HCT116 (cell line): ENCODE measurements at regions not wholly inside any gene's neighbourhood (a gene's known extent, or its start where the extent isn't known, plus 50 kb on each side); places are given as distances from the start of the nearest gene placed in this dataset.

Experiments used
- ATAC-seq: fragments of 200-7000 bp; cut with Tn5 transposase; 2 replicates; pipeline ENCODE4 v1.9.1; 2020; ENCODE audit warnings: mild to moderate bottlenecking, moderate library complexity
- BruUV-seq: library from RNA; stranded (reverse); fragments of 400-500 nt; replicated peaks from 2 replicates; lab custom pipeline; 2021; lab: Mats Ljungman, UMichigan
- CTCF ChIA-PET: fragments of 300-600 bp; sonication (Branson Sonifier 250); formaldehyde crosslinking; loops from one replicate; lab custom pipeline; 2021; ENCODE audit warnings: antibody characterized with exemption; lab: Charles Lee
- POLR2A ChIA-PET: fragments of 300-600, 350-600 bp; sonication (Branson Sonifier 250); formaldehyde crosslinking; loops from one replicate; lab custom pipeline; 2021; ENCODE audit warnings: antibody characterized with exemption; lab: Charles Lee
- RAD21 ChIA-PET, 2 experiments: fragments of 300-600 bp; sonication (Branson Sonifier 250); formaldehyde crosslinking; loops; one replicate each; lab custom pipeline; 2023; ENCODE audit warnings: low total read pairs in 2 of 2; ENCODE audit not compliant: uncharacterized antibody in 2 of 2, unreplicated experiment in 2 of 2, low non-redundant PET in 1 of 2; lab: Charles Lee
- DNase-seq: peaks from one replicate; pipeline ENCODE4 v3.0.0-alpha.2; 2010; ENCODE audit warnings: low read depth, low spot score
- H2AFZ ChIP-seq: fragments of 200-600 bp; shearing (Covaris generic), sonication (generic); 2 replicates; pipeline ENCODE4 v1.6.1; 2017; ENCODE audit warnings: low read depth, mixed run types, mixed read lengths, antibody characterized with exemption, low read length; ENCODE audit not compliant: poor library complexity, severe bottlenecking
- H3K27ac ChIP-seq: 2 replicates; pipeline ENCODE4 v1.5.1; 2012; ENCODE audit warnings: low read depth, low read length
- H3K27me3 ChIP-seq: fragments of 200-600 bp; sonication (generic); 2 replicates; pipeline ENCODE4 v1.6.1; 2016; ENCODE audit warnings: mixed run types, low read length, mixed read lengths; ENCODE audit not compliant: insufficient read depth
- H3K36me3 ChIP-seq, 2 experiments: fragments of 200-500 bp in 1 of 2; fragments of 200-600 bp in 1 of 2; sonication (Bioruptor generic) in 1 of 2; sonication (generic) in 1 of 2; 2 replicates each; pipeline versions ENCODE4 v1.5.1 to v1.6.1; 2014 to 2016; ENCODE audit warnings: low read length in 2 of 2, inconsistent platforms in 1 of 2, mixed read lengths in 1 of 2, mixed run types in 1 of 2; ENCODE audit not compliant: insufficient read depth in 2 of 2, control insufficient read depth in 1 of 2
- H3K4me1 ChIP-seq, 2 experiments: fragments of 200-600 bp in 1 of 2; sonication (generic) in 1 of 2; 2 replicates each; pipeline versions ENCODE4 v1.5.1 to v1.6.1; 2012 to 2017; ENCODE audit warnings: low read length in 2 of 2, inconsistent platforms in 1 of 2, mild to moderate bottlenecking in 1 of 2, mixed read lengths in 1 of 2, mixed run types in 1 of 2, moderate library complexity in 1 of 2; ENCODE audit not compliant: insufficient read depth in 2 of 2, control insufficient read depth in 1 of 2
- H3K4me2 ChIP-seq: fragments of 200-600 bp; sonication (generic); 2 replicates; pipeline ENCODE4 v1.6.1; 2017; ENCODE audit warnings: mixed run types, low read length, mixed read lengths
- H3K4me3 ChIP-seq, 2 experiments: fragments of 200-600 bp in 1 of 2; sonication (generic) in 1 of 2; replicated peaks in 1 of 2; 2 replicates each; pipeline ENCODE4 v1.5.1; 2011 to 2016; ENCODE audit warnings: low read length in 2 of 2, control low read depth in 1 of 2, low read depth in 1 of 2, mild to moderate bottlenecking in 1 of 2, mixed read lengths in 1 of 2, mixed run types in 1 of 2
- H3K79me2 ChIP-seq: fragments of 200-600 bp; sonication (generic); 2 replicates; pipeline ENCODE4 v1.6.1; 2017; ENCODE audit warnings: mild to moderate bottlenecking, mixed run types, low read length, moderate library complexity, mixed read lengths; ENCODE audit not compliant: insufficient read depth
- H3K9ac ChIP-seq: fragments of 200-600 bp; sonication (generic); 2 replicates; pipeline ENCODE4 v1.6.1; 2016; ENCODE audit warnings: low read length, mixed read lengths
- H3K9me2 ChIP-seq: fragments of 200-600 bp; sonication (generic), shearing (Covaris generic); 2 replicates; pipeline ENCODE4 v1.6.1; 2017; ENCODE audit warnings: mixed run types, mild to moderate bottlenecking, moderate library complexity; ENCODE audit not compliant: insufficient read depth
- H3K9me3 ChIP-seq, 2 experiments: fragments of 200-500 bp in 1 of 2; fragments of 200-600 bp in 1 of 2; sonication (Bioruptor generic) in 1 of 2; sonication (generic) in 1 of 2; 2 replicates each; pipeline ENCODE4 v1.6.1; 2014 to 2017; ENCODE audit warnings: low read length in 2 of 2, mixed read lengths in 2 of 2, inconsistent platforms in 1 of 2, low read depth in 1 of 2, mild to moderate bottlenecking in 1 of 2, mixed run types in 1 of 2, moderate library complexity in 1 of 2; ENCODE audit not compliant: control insufficient read depth in 1 of 2, insufficient read depth in 1 of 2
- H4K20me1 ChIP-seq: fragments of 200-600 bp; sonication (generic), shearing (Covaris generic); 2 replicates; pipeline ENCODE4 v1.6.1; 2017; ENCODE audit warnings: mixed run types, mild to moderate bottlenecking, moderate library complexity; ENCODE audit not compliant: insufficient read depth
- CTCF ChIP-seq, 3 experiments: fragments of 200-600 bp in 1 of 3; sonication (generic) in 1 of 3; IDR thresholded peaks in 2 of 3; conservative IDR thresholded peaks in 1 of 3; 2 replicates each; pipeline ENCODE4 v1.5.1; 2012 to 2017; ENCODE audit warnings: low read depth in 2 of 3, low read length in 2 of 3, antibody characterized with exemption in 1 of 3, borderline replicate concordance in 1 of 3, control low read depth in 1 of 3, mild to moderate bottlenecking in 1 of 3, mixed read lengths in 1 of 3, mixed run types in 1 of 3, moderate library complexity in 1 of 3; ENCODE audit not compliant: insufficient read depth in 1 of 3
- EGR1 ChIP-seq: IDR thresholded peaks from 2 replicates; pipeline ENCODE4 v1.6.1; 2012; ENCODE audit warnings: low read depth
- ELF1 ChIP-seq: IDR thresholded peaks from 2 replicates; pipeline ENCODE4 v1.6.1; 2012; ENCODE audit warnings: low read depth, borderline replicate concordance
- EZH2 ChIP-seq: fragments of 200-600 bp; sonication (generic); IDR thresholded peaks from 2 replicates; pipeline ENCODE4 v1.6.1; 2017; ENCODE audit warnings: antibody characterized with exemption, mixed run types
- EZH2phosphoT487 ChIP-seq: fragments of 200-600 bp; IDR thresholded peaks from 2 replicates; pipeline ENCODE4 v1.6.1; 2018; ENCODE audit warnings: antibody characterized with exemption, borderline replicate concordance
- FOSL1 ChIP-seq: IDR thresholded peaks from 2 replicates; pipeline ENCODE4 v1.6.1; 2012; ENCODE audit warnings: low read depth
- MAX ChIP-seq: IDR thresholded peaks from 2 replicates; pipeline ENCODE4 v1.6.1; 2012
- POLR2A ChIP-seq: IDR thresholded peaks from 2 replicates; pipeline ENCODE4 v1.7.0; 2011; ENCODE audit warnings: borderline replicate concordance; ENCODE audit not compliant: insufficient read depth, insufficient read length; ENCODE audit errors: extremely low read depth
- POLR2AphosphoS5 ChIP-seq: IDR thresholded peaks from 2 replicates; pipeline ENCODE4 v1.6.1; 2011; ENCODE audit warnings: mild to moderate bottlenecking, low read depth, low read length, moderate library complexity
- RAD21 ChIP-seq: IDR thresholded peaks from 2 replicates; pipeline ENCODE4 v1.6.1; 2012; ENCODE audit warnings: low read depth, mild to moderate bottlenecking
- REST ChIP-seq: IDR thresholded peaks from 2 replicates; pipeline ENCODE4 v1.6.1; 2012; ENCODE audit warnings: low read depth
- SP1 ChIP-seq: IDR thresholded peaks from 2 replicates; pipeline ENCODE4 v1.6.1; 2012; ENCODE audit warnings: low read depth
- SRF ChIP-seq: IDR thresholded peaks from 2 replicates; pipeline ENCODE4 v1.6.1; 2012; ENCODE audit warnings: low read depth
- YY1 ChIP-seq: IDR thresholded peaks from 2 replicates; pipeline ENCODE4 v1.6.1; 2011; ENCODE audit warnings: low read length, low read depth, moderate library complexity, mild to moderate bottlenecking; ENCODE audit not compliant: insufficient replicate concordance; ENCODE audit errors: extremely low read depth
- ZBTB33 ChIP-seq: IDR thresholded peaks from 2 replicates; pipeline ENCODE4 v1.6.1; 2011; ENCODE audit warnings: mild to moderate bottlenecking, low read length, moderate library complexity; ENCODE audit not compliant: insufficient replicate concordance; ENCODE audit errors: extremely low read depth
- ZFX ChIP-seq: fragments of 450-650 bp; IDR thresholded peaks from 2 replicates; pipeline ENCODE4 v1.6.1; 2017
- intact Hi-C: fragments of 100-400 bp; cut with micrococcal nuclease; formaldehyde crosslinking; loops from 2 replicates; pipeline ENCODE4 v1.10.0; 2022

- ATAC-seq: no peak
These were observed 110.2 kb downstream of the TRIM29 start for GRCh38 chr11:120027546-120028180.

More at GRCh38 chr11:120027546-120028180, 110.2 kb downstream of the TRIM29 start:
- Histone ChIP-seq H3K4me2 (no peak overlapping the region), H3K27me3 (no peaks in the 10 kb centered on the region), H4K20me1 (no peaks in the 10 kb centered on the region), H3K9me3 (no peaks in the 10 kb centered on the region), H2AFZ (no peak overlapping the region), H3K9ac (no peak overlapping the region), H3K36me3 (no peaks in the 10 kb centered on the region), H3K9me2 (no peaks in the 10 kb centered on the region), H3K4me3 (no peak overlapping the region), H3K27ac (no peak overlapping the region), H3K79me2 (no peaks in the 10 kb centered on the region), H3K4me1 (no peaks in the 10 kb centered on the region)
- DNase-seq: no peak
- RAD21 ChIA-PET: no interaction called here
- intact Hi-C loops: no loop called here
- BruUV-seq: no TSS peak
- no peak for TF ChIP-seq ELF1
- TF ChIP-seq EGR1: no peak
- no peak for TF ChIP-seq SRF
- TF ChIP-seq EZH2phosphoT487: no peak
- no peak for TF ChIP-seq FOSL1
- TF ChIP-seq EZH2: no peak
- TF ChIP-seq REST: no peak
- no peak for TF ChIP-seq YY1
- TF ChIP-seq MAX: no peak
- no peak for TF ChIP-seq CTCF (IDR thresholded peaks at IDR 0.05 in 2 of 3, conservative IDR thresholded peaks at IDR 0.05 in 1 of 3; ENCODE audit: borderline replicate concordance in 1 of 3, insufficient read depth in 1 of 3, low read depth in 2 of 3, low read length in 2 of 3)
- no peak for TF ChIP-seq POLR2A
- no peak for TF ChIP-seq SP1
- TF ChIP-seq ZBTB33: no peak
- no peak for TF ChIP-seq POLR2AphosphoS5
- no peak for TF ChIP-seq ZFX
- TF ChIP-seq RAD21: no peak
- POLR2A ChIA-PET: no interaction called here
- CTCF ChIA-PET: no interaction called here
